GM10266 (cell line): ENCODE measurements at regions not wholly inside any gene's neighbourhood (a gene's known extent, or its start where the extent isn't known, plus 50 kb on each side); places are given as distances from the start of the nearest gene placed in this dataset.
A peak's percentile ranks its signal among the peaks of the same experiment; 100 is the strongest.

ENCODE experiments used
- DNase-seq: peaks from one replicate; pipeline ENCODE4 v3.0.0; 2012; ENCODE audit errors: extremely low spot score
- CTCF ChIP-seq: IDR thresholded peaks from 2 replicates; pipeline ENCODE4 v1.5.1; 2012; ENCODE audit warnings: mild to moderate bottlenecking, low read depth; ENCODE audit not compliant: control insufficient read depth, insufficient read depth; ENCODE audit errors: missing control alignments

GRCh38 chr16:50476486-50477255, 71.5 kb upstream of the NKD1 start:
- TF ChIP-seq CTCF, result no peak
- no peak for DNase-seq

- no peak for TF ChIP-seq CTCF
- DNase-seq, result no peak
These were observed 73.0 kb upstream of the NKD1 start for GRCh38 chr16:50475170-50475569.

GRCh38 chr16:50474138-50474537, 74.1 kb upstream of the NKD1 start:
- TF ChIP-seq CTCF, result no peak
- no peak for DNase-seq

- peak; percentile 56 for DNase-seq
- TF ChIP-seq CTCF, result no peak
These were observed 74.7 kb upstream of the NKD1 start for GRCh38 chr16:50473356-50473945.

- DNase-seq, result no peak
- no peak for TF ChIP-seq CTCF
These were observed 75.7 kb upstream of the NKD1 start for GRCh38 chr16:50472472-50472871.

GRCh38 chr16:50470687-50471086, 77.5 kb upstream of the NKD1 start:
- TF ChIP-seq CTCF, result no peak
- no peak for DNase-seq

GRCh38 chr16:50469744-50470321, 78.4 kb upstream of the NKD1 start:
- TF ChIP-seq CTCF, result no peak
- DNase-seq, result no peak
